Upper lobe of left lung (tissue), 4 donors: ENCODE measurements at regions not wholly inside any gene's neighbourhood (a gene's known extent, or its start where the extent isn't known, plus 50 kb on each side); places are given as distances from the start of the nearest gene placed in this dataset.

Source experiments
- POLR2A ChIP-seq, 4 donors: fragments of 450-650 bp; IDR thresholded peaks; one replicate each; pipeline ENCODE4 v1.5.1; 2016 to 2017; ENCODE audit warnings: antibody characterized with exemption in 4 of 4, mild to moderate bottlenecking in 2 of 4
- TF ChIP-seq, protein P1 (sequence below), 6 experiments: fragments of 450-650 bp in 4 of 6; fragments of 200-600 bp in 2 of 6; sonication (generic) in 2 of 6; IDR thresholded peaks; one replicate each; pipeline ENCODE4 v1.5.1; 2016 to 2019; ENCODE audit warnings: antibody characterized with exemption in 6 of 6

DNA sequence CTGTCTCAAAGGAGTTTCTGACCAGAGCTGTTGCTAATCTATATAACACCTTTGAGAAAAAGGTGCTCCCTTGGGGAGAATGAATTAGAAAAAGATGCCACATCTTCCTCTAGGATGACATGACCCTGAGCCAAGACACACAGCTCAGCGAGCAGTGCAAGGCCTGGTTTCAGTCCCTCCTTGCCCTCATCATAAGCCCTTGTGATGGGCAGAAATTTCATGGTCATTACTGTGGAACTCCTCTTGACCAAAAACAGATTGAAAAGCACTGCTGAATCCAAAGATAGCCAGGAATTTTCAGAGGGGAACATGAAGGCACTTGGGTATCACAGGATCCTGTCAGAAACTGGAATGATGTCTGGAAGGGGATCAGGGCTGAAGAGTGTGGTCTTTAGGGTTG lies 74.1 kb upstream of the IRX6 start:
- TF ChIP-seq, protein P1, sequence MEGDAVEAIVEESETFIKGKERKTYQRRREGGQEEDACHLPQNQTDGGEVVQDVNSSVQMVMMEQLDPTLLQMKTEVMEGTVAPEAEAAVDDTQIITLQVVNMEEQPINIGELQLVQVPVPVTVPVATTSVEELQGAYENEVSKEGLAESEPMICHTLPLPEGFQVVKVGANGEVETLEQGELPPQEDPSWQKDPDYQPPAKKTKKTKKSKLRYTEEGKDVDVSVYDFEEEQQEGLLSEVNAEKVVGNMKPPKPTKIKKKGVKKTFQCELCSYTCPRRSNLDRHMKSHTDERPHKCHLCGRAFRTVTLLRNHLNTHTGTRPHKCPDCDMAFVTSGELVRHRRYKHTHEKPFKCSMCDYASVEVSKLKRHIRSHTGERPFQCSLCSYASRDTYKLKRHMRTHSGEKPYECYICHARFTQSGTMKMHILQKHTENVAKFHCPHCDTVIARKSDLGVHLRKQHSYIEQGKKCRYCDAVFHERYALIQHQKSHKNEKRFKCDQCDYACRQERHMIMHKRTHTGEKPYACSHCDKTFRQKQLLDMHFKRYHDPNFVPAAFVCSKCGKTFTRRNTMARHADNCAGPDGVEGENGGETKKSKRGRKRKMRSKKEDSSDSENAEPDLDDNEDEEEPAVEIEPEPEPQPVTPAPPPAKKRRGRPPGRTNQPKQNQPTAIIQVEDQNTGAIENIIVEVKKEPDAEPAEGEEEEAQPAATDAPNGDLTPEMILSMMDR (IDR thresholded peaks at IDR 0.05), result no peak
- no peak for TF ChIP-seq POLR2A (IDR thresholded peaks at IDR 0.05)
